ENCODE measurements at regions not wholly inside any gene's neighbourhood (a gene's known extent, or its start where the extent isn't known, plus 50 kb on each side); places are given as distances from the start of the nearest gene placed in this dataset.

GRCh38 chr13:86569974-86570373 is 770.8 kb upstream of the SLITRK6 start:
- TF ChIP-seq POLR2A (IDR thresholded peaks at IDR 0.05; ENCODE audit: low read length) = no peak
- no peak for TF ChIP-seq GATA1 (IDR thresholded peaks at IDR 0.05; ENCODE audit: low read depth, low read length)

Measured in erythroblast (primary cell).